K562 (cell line): ENCODE measurements at regions not wholly inside any gene's neighbourhood (a gene's known extent, or its start where the extent isn't known, plus 50 kb on each side); places are given as distances from the start of the nearest gene placed in this dataset.

Source experiments
- ATAC-seq: fragments of 200-7000 bp; cut with Tn5 transposase; 3 replicates; pipeline ENCODE4 v1.9.1; 2020; ENCODE audit warnings: moderate library complexity
- BruUV-seq: library from RNA; stranded (reverse); fragments of 400-500 nt; replicated peaks from 2 replicates; lab custom pipeline; 2021; lab: Mats Ljungman, UMichigan
- CTCF ChIA-PET: fragments of 300-600 bp; formaldehyde crosslinking; extraction: SDS; loops from one replicate; lab custom pipeline; 2021; ENCODE audit warnings: low intra/inter-chr PET ratio; lab: Yijun Ruan, JAX
- POLR2A ChIA-PET: fragments of 300-600, 350-650 bp; sonication (Branson Sonifier 250); formaldehyde crosslinking; extraction: SDS; loops from one replicate; lab custom pipeline; 2021; ENCODE audit warnings: antibody characterized with exemption, inconsistent platforms; lab: Yijun Ruan, JAX
- DNase-seq, 4 experiments: peaks; one replicate each; pipeline versions ENCODE4 v3.0.0 to v3.0.0-alpha.2; 2011 to 2018; ENCODE audit warnings: low spot score in 3 of 4, mixed read lengths in 3 of 4; ENCODE audit errors: extremely low read depth in 1 of 4
- FAIRE-seq: peaks from 2 replicates; lab custom pipeline; 2011; peaks lifted over from hg19 to GRCh38; lab: Jason Lieb, UNC
- H2AFZ ChIP-seq: 2 replicates; pipeline ENCODE4 v1.6.0; 2011; ENCODE audit warnings: low read depth, low read length, control low read depth, inconsistent platforms
- H3K27ac ChIP-seq: fragments of 200-600 bp; 3 replicates; pipeline ENCODE4 v1.8.0; 2011; ENCODE audit warnings: low read depth, mild to moderate bottlenecking, control low read depth, inconsistent platforms, low read length, moderate library complexity, mixed read lengths; ENCODE audit errors: extremely low read depth
- H3K27me3 ChIP-seq, 2 experiments: fragments of 300-600 bp in 1 of 2; 2 replicates in 1 of 2; 3 replicates in 1 of 2; pipeline versions ENCODE4 v1.6.0 to v1.8.0; 2011; ENCODE audit warnings: inconsistent platforms in 2 of 2, low read length in 2 of 2, mild to moderate bottlenecking in 1 of 2, mixed read lengths in 1 of 2, moderate library complexity in 1 of 2; ENCODE audit not compliant: control insufficient read depth in 2 of 2, insufficient read depth in 2 of 2
- H3K36me3 ChIP-seq: fragments of 300-600 bp; 3 replicates; pipeline ENCODE4 v1.8.0; 2011; ENCODE audit warnings: mild to moderate bottlenecking, low read length, inconsistent platforms; ENCODE audit not compliant: control insufficient read depth, insufficient read depth
- H3K4me1 ChIP-seq, 2 experiments: fragments of 200-600 bp in 1 of 2; replicated peaks in 1 of 2; 2 replicates in 1 of 2; 3 replicates in 1 of 2; pipeline versions ENCODE4 v1.5.1 to v1.8.0; 2011; ENCODE audit warnings: inconsistent platforms in 2 of 2, low read length in 2 of 2, mild to moderate bottlenecking in 1 of 2, mixed read lengths in 1 of 2, moderate library complexity in 1 of 2; ENCODE audit not compliant: control insufficient read depth in 2 of 2, insufficient read depth in 2 of 2
- H3K4me2 ChIP-seq: 2 replicates; pipeline ENCODE4 v1.6.1; 2011; ENCODE audit warnings: low read length, control low read depth, inconsistent platforms, mixed read lengths; ENCODE audit not compliant: insufficient read depth
- H3K4me3 ChIP-seq: fragments of 200-600 bp; sonication (generic), shearing (Covaris generic); 2 replicates; pipeline ENCODE4 v1.5.1; 2016; ENCODE audit warnings: control low read depth, inconsistent platforms
- H3K79me2 ChIP-seq: fragments of 200-600 bp; 3 replicates; pipeline ENCODE4 v1.8.0; 2011; ENCODE audit warnings: low read length, inconsistent platforms; ENCODE audit not compliant: control insufficient read depth, insufficient read depth
- H3K9ac ChIP-seq, 2 experiments: 2 replicates each; pipeline versions ENCODE4 v1.6.0 to v1.6.1; 2011; ENCODE audit warnings: low read depth in 2 of 2, low read length in 2 of 2, control low read depth in 1 of 2, inconsistent platforms in 1 of 2, mild to moderate bottlenecking in 1 of 2, mixed read lengths in 1 of 2; ENCODE audit not compliant: insufficient read depth in 1 of 2
- H3K9me1 ChIP-seq: one replicate; pipeline ENCODE4 v1.6.0; 2011; ENCODE audit warnings: inconsistent platforms, mild to moderate bottlenecking, low read length, moderate library complexity; ENCODE audit not compliant: control insufficient read depth, insufficient read depth
- H3K9me3 ChIP-seq: replicated peaks from 2 replicates; pipeline ENCODE4 v1.5.1; 2011; ENCODE audit warnings: low read depth, low read length, inconsistent platforms; ENCODE audit not compliant: control insufficient read depth, insufficient read depth
- H4K20me1 ChIP-seq: replicated peaks from 2 replicates; pipeline ENCODE4 v1.6.1; 2011; ENCODE audit warnings: low read length, inconsistent platforms, mixed read lengths; ENCODE audit not compliant: control insufficient read depth, insufficient read depth
- BDP1 ChIP-seq: IDR thresholded peaks from 3 replicates; pipeline ENCODE4 v1.6.1; 2011; ENCODE audit not compliant: insufficient read length, insufficient read depth
- CBFA2T3 ChIP-seq: fragments of 450-650 bp; IDR thresholded peaks from 2 replicates; pipeline ENCODE4 v1.6.1; 2017
- DPF2 ChIP-seq: fragments of 450-650 bp; IDR thresholded peaks from 2 replicates; pipeline ENCODE4 v1.6.1; 2016
- EGR1 ChIP-seq: fragments of 450-650 bp; conservative IDR thresholded peaks from 2 replicates; pipeline ENCODE4 v1.6.1; 2017; ENCODE audit warnings: mild to moderate bottlenecking
- ELF2 ChIP-seq: fragments of 250-450 bp; sonication (Bioruptor Pico); IDR thresholded peaks from 2 replicates; pipeline ENCODE4 v1.5.0; 2021; ENCODE audit warnings: mild to moderate bottlenecking
- FOXJ3 ChIP-seq: sonication (generic); formaldehyde crosslinking; IDR thresholded peaks from 2 replicates; pipeline ENCODE4 v1.4.0; 2020; ENCODE audit warnings: mild to moderate bottlenecking, missing genetic modification reagents
- HMG20A ChIP-seq: fragments of 450-650 bp; formaldehyde crosslinking; conservative IDR thresholded peaks from 2 replicates; pipeline ENCODE4 v1.4.0; 2020; ENCODE audit warnings: mild to moderate bottlenecking, mixed read lengths
- L3MBTL2 ChIP-seq: fragments of 450-650 bp; IDR thresholded peaks from 2 replicates; pipeline ENCODE4 v1.6.1; 2016; ENCODE audit warnings: mild to moderate bottlenecking, moderate library complexity
- MEF2A ChIP-seq: IDR thresholded peaks from 2 replicates; pipeline ENCODE4 v1.6.1; 2011; ENCODE audit warnings: low read depth, mild to moderate bottlenecking, low read length, moderate library complexity; ENCODE audit not compliant: control insufficient read depth
- PHF20 ChIP-seq: fragments of 450-650 bp; IDR thresholded peaks from 2 replicates; pipeline ENCODE4 v1.6.1; 2018; ENCODE audit not compliant: partially characterized antibody
- TFAP4 ChIP-seq: sonication (generic); formaldehyde crosslinking; IDR thresholded peaks from 2 replicates; pipeline ENCODE4 v1.8.0; 2022; ENCODE audit warnings: missing genetic modification reagents, mild to moderate bottlenecking, moderate library complexity, borderline replicate concordance
- ZNF717 ChIP-seq: fragments of 250-450 bp; sonication (Bioruptor Pico); IDR thresholded peaks from 2 replicates; pipeline ENCODE4 v1.5.0; 2021
- ZZZ3 ChIP-seq: fragments of 450-650 bp; IDR thresholded peaks from 2 replicates; pipeline ENCODE4 v1.6.1; 2016; ENCODE audit warnings: antibody characterized with exemption, mild to moderate bottlenecking, moderate library complexity
- WGBS: fragments of 100-300 bp; shearing (Covaris generic); methylation state at CpG from one replicate; pipeline ENCODE4 v1.1.6; 2016; ENCODE audit warnings: low coverage, mixed read lengths; ENCODE audit not compliant: insufficient coverage; ENCODE audit errors: missing lambda C conversion rate; 5-methylcytosine and 5-hydroxymethylcytosine counted together
- in situ Hi-C: fragments of 300-500 bp; cut with MboI; formaldehyde crosslinking; loops from 4 replicates; pipeline ENCODE4 v1.15.0; 2018; ENCODE audit warnings: inconsistent platforms, mixed read lengths
- intact Hi-C: fragments of 100-400 bp; cut with micrococcal nuclease; formaldehyde crosslinking; loops from 2 replicates; pipeline ENCODE4 v1.14.2; 2022
- TF ChIP-seq, protein P1 (sequence below): sonication (generic); formaldehyde crosslinking; IDR thresholded peaks from 2 replicates; pipeline ENCODE4 v1.8.1; 2023; ENCODE audit warnings: mild to moderate bottlenecking, missing genetic modification reagents

DNA sequence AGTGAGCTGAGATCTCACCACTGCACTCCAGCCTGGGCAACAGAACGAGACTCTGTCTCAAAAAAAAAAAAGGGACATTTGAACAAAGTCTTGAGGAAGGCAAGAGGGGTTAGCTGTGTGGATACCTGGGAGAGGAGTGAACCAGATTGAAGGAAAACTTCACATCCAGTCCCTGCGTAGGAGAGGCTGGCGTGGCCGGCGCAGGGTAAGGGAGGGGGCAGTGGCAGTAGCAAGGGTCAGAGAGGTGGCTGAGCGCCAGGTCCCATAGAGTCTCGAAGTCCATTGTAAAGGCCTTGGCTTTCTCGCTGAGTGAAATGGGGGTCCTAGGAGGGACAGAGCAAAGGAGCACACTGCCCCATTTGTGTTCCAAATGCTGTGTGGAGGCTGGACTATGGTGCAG lies 171.8 kb upstream of the WSCD1 start:
- ATAC-seq, result no peak
- TF ChIP-seq ZNF717 (CRISPR knock-in tag) (no peak), CBFA2T3 (no peak), HMG20A (CRISPR knock-in tag) (no peak), MEF2A (no peak), PHF20 (no peak), BDP1 (no peak), ZZZ3 (no peak), EGR1 (no peak), ELF2 (CRISPR knock-in tag) (no peak), L3MBTL2 (no peak), FOXJ3 (CRISPR knock-in tag) (no peak), TFAP4 (CRISPR knock-in tag) (no peak), DPF2 (no peak)
- TF ChIP-seq, protein P1, sequence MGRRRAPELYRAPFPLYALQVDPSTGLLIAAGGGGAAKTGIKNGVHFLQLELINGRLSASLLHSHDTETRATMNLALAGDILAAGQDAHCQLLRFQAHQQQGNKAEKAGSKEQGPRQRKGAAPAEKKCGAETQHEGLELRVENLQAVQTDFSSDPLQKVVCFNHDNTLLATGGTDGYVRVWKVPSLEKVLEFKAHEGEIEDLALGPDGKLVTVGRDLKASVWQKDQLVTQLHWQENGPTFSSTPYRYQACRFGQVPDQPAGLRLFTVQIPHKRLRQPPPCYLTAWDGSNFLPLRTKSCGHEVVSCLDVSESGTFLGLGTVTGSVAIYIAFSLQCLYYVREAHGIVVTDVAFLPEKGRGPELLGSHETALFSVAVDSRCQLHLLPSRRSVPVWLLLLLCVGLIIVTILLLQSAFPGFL (CRISPR knock-in tag), result no peak
- no TSS peak for BruUV-seq
- no peaks in the 10 kb centered on the region for H3K9me1 ChIP-seq
- H2AFZ ChIP-seq, result no peak overlapping the region
- 0% methylated on average over 7 of the region's 8 CpGs for WGBS
- ChIA-PET CTCF (no interaction called here), POLR2A (no interaction called here)
- in situ Hi-C loops, result no loop called here
- H3K9ac ChIP-seq, result no peak overlapping the region
- H3K9me3 ChIP-seq, result no peaks in the 10 kb centered on the region
- no peaks in the 10 kb centered on the region for H3K4me1 ChIP-seq
- H3K27me3 ChIP-seq, result peaks cover 0 to 5% of the 10 kb centered on the region in 2 experiments; a peak in 1 of 5 replicates
- no peak overlapping the region for H3K27ac ChIP-seq
- no peaks in the 10 kb centered on the region for H4K20me1 ChIP-seq
- H3K4me3 ChIP-seq, result no peak overlapping the region
- no peaks in the 10 kb centered on the region for H3K79me2 ChIP-seq
- intact Hi-C loops, result no loop called here
- no peak overlapping the region for H3K4me2 ChIP-seq
- FAIRE-seq, result no peak
- no peaks in the 10 kb centered on the region for H3K36me3 ChIP-seq
- no peak for DNase-seq
